K562 (cell line): ENCODE measurements at regions not wholly inside any gene's neighbourhood (a gene's known extent, or its start where the extent isn't known, plus 50 kb on each side); places are given as distances from the start of the nearest gene placed in this dataset.

Experiments used
- ATAC-seq: fragments of 200-7000 bp; cut with Tn5 transposase; 3 replicates; pipeline ENCODE4 v1.9.1; 2020; ENCODE audit warnings: moderate library complexity
- BruUV-seq: library from RNA; stranded (reverse); fragments of 400-500 nt; replicated peaks from 2 replicates; lab custom pipeline; 2021; lab: Mats Ljungman, UMichigan
- CTCF ChIA-PET: fragments of 300-600 bp; formaldehyde crosslinking; extraction: SDS; loops from one replicate; lab custom pipeline; 2021; ENCODE audit warnings: low intra/inter-chr PET ratio; lab: Yijun Ruan, JAX
- POLR2A ChIA-PET: fragments of 300-600, 350-650 bp; sonication (Branson Sonifier 250); formaldehyde crosslinking; extraction: SDS; loops from one replicate; lab custom pipeline; 2021; ENCODE audit warnings: antibody characterized with exemption, inconsistent platforms; lab: Yijun Ruan, JAX
- DNase-seq, 4 experiments: peaks; one replicate each; pipeline versions ENCODE4 v3.0.0 to v3.0.0-alpha.2; 2011 to 2018; ENCODE audit warnings: low spot score in 3 of 4, mixed read lengths in 3 of 4; ENCODE audit errors: extremely low read depth in 1 of 4
- FAIRE-seq: peaks from 2 replicates; lab custom pipeline; 2011; peaks lifted over from hg19 to GRCh38; lab: Jason Lieb, UNC
- H2AFZ ChIP-seq: 2 replicates; pipeline ENCODE4 v1.6.0; 2011; ENCODE audit warnings: low read depth, low read length, control low read depth, inconsistent platforms
- H3K27ac ChIP-seq: fragments of 200-600 bp; 3 replicates; pipeline ENCODE4 v1.8.0; 2011; ENCODE audit warnings: low read depth, mild to moderate bottlenecking, control low read depth, inconsistent platforms, low read length, moderate library complexity, mixed read lengths; ENCODE audit errors: extremely low read depth
- H3K27me3 ChIP-seq, 2 experiments: fragments of 300-600 bp in 1 of 2; 2 replicates in 1 of 2; 3 replicates in 1 of 2; pipeline versions ENCODE4 v1.6.0 to v1.8.0; 2011; ENCODE audit warnings: inconsistent platforms in 2 of 2, low read length in 2 of 2, mild to moderate bottlenecking in 1 of 2, mixed read lengths in 1 of 2, moderate library complexity in 1 of 2; ENCODE audit not compliant: control insufficient read depth in 2 of 2, insufficient read depth in 2 of 2
- H3K36me3 ChIP-seq: fragments of 300-600 bp; 3 replicates; pipeline ENCODE4 v1.8.0; 2011; ENCODE audit warnings: mild to moderate bottlenecking, low read length, inconsistent platforms; ENCODE audit not compliant: control insufficient read depth, insufficient read depth
- H3K4me1 ChIP-seq, 2 experiments: fragments of 200-600 bp in 1 of 2; replicated peaks in 1 of 2; 2 replicates in 1 of 2; 3 replicates in 1 of 2; pipeline versions ENCODE4 v1.5.1 to v1.8.0; 2011; ENCODE audit warnings: inconsistent platforms in 2 of 2, low read length in 2 of 2, mild to moderate bottlenecking in 1 of 2, mixed read lengths in 1 of 2, moderate library complexity in 1 of 2; ENCODE audit not compliant: control insufficient read depth in 2 of 2, insufficient read depth in 2 of 2
- H3K4me2 ChIP-seq: 2 replicates; pipeline ENCODE4 v1.6.1; 2011; ENCODE audit warnings: low read length, control low read depth, inconsistent platforms, mixed read lengths; ENCODE audit not compliant: insufficient read depth
- H3K4me3 ChIP-seq: fragments of 200-600 bp; sonication (generic), shearing (Covaris generic); 2 replicates; pipeline ENCODE4 v1.5.1; 2016; ENCODE audit warnings: control low read depth, inconsistent platforms
- H3K79me2 ChIP-seq: fragments of 200-600 bp; 3 replicates; pipeline ENCODE4 v1.8.0; 2011; ENCODE audit warnings: low read length, inconsistent platforms; ENCODE audit not compliant: control insufficient read depth, insufficient read depth
- H3K9ac ChIP-seq, 2 experiments: 2 replicates each; pipeline versions ENCODE4 v1.6.0 to v1.6.1; 2011; ENCODE audit warnings: low read depth in 2 of 2, low read length in 2 of 2, control low read depth in 1 of 2, inconsistent platforms in 1 of 2, mild to moderate bottlenecking in 1 of 2, mixed read lengths in 1 of 2; ENCODE audit not compliant: insufficient read depth in 1 of 2
- H3K9me1 ChIP-seq: one replicate; pipeline ENCODE4 v1.6.0; 2011; ENCODE audit warnings: inconsistent platforms, mild to moderate bottlenecking, low read length, moderate library complexity; ENCODE audit not compliant: control insufficient read depth, insufficient read depth
- H3K9me3 ChIP-seq: replicated peaks from 2 replicates; pipeline ENCODE4 v1.5.1; 2011; ENCODE audit warnings: low read depth, low read length, inconsistent platforms; ENCODE audit not compliant: control insufficient read depth, insufficient read depth
- H4K20me1 ChIP-seq: replicated peaks from 2 replicates; pipeline ENCODE4 v1.6.1; 2011; ENCODE audit warnings: low read length, inconsistent platforms, mixed read lengths; ENCODE audit not compliant: control insufficient read depth, insufficient read depth
- BACH1 ChIP-seq: fragments of 200-800 bp; sonication (Bioruptor generic); IDR thresholded peaks from 2 replicates; pipeline ENCODE4 v1.6.1; 2016; ENCODE audit warnings: missing genetic modification characterization, missing compliant biosample characterization
- ELF4 ChIP-seq: fragments of 450-650 bp; formaldehyde crosslinking; IDR thresholded peaks from 2 replicates; pipeline ENCODE4 v1.4.0; 2022; ENCODE audit warnings: missing genetic modification characterization
- FOXM1 ChIP-seq, 2 experiments: fragments of 450-650 bp in 1 of 2; sonication (generic) in 1 of 2; formaldehyde crosslinking in 1 of 2; IDR thresholded peaks; 2 replicates each; pipeline versions ENCODE4 v1.6.1 to v1.9.0; 2017 to 2022; ENCODE audit warnings: low read depth in 2 of 2, mild to moderate bottlenecking in 2 of 2, missing genetic modification reagents in 1 of 2, moderate library complexity in 1 of 2
- MYNN ChIP-seq, 2 experiments: sonication (generic); formaldehyde crosslinking in 1 of 2; IDR thresholded peaks; 2 replicates each; pipeline versions ENCODE4 v1.5.0 to v1.6.1; 2016 to 2020; ENCODE audit warnings: antibody characterized with exemption in 1 of 2, missing genetic modification reagents in 1 of 2
- STAG1 ChIP-seq: sonication (generic); formaldehyde crosslinking; IDR thresholded peaks from 2 replicates; pipeline ENCODE4 v1.5.0; 2020; ENCODE audit warnings: missing genetic modification reagents, borderline replicate concordance
- ZBED1 ChIP-seq: IDR thresholded peaks from 2 replicates; pipeline ENCODE4 v1.6.1; 2014
- ZC3H8 ChIP-seq: fragments of 450-650 bp; IDR thresholded peaks from 2 replicates; pipeline ENCODE4 v1.6.1; 2017
- ZFP1 ChIP-seq: fragments of 450-650 bp; formaldehyde crosslinking; IDR thresholded peaks from 2 replicates; pipeline ENCODE4 v1.4.0; 2020; ENCODE audit warnings: mild to moderate bottlenecking, mixed read lengths
- WGBS: fragments of 100-300 bp; shearing (Covaris generic); methylation state at CpG from one replicate; pipeline ENCODE4 v1.1.6; 2016; ENCODE audit warnings: low coverage, mixed read lengths; ENCODE audit not compliant: insufficient coverage; ENCODE audit errors: missing lambda C conversion rate; 5-methylcytosine and 5-hydroxymethylcytosine counted together
- in situ Hi-C: fragments of 300-500 bp; cut with MboI; formaldehyde crosslinking; loops from 4 replicates; pipeline ENCODE4 v1.15.0; 2018; ENCODE audit warnings: inconsistent platforms, mixed read lengths
- intact Hi-C: fragments of 100-400 bp; cut with micrococcal nuclease; formaldehyde crosslinking; loops from 2 replicates; pipeline ENCODE4 v1.14.2; 2022
- TF ChIP-seq, protein P1 (sequence below): fragments of 450-650 bp; IDR thresholded peaks from 2 replicates; pipeline ENCODE4 v1.6.1; 2016; ENCODE audit warnings: mild to moderate bottlenecking, moderate library complexity
- TF ChIP-seq, protein P2 (sequence below), 2 experiments: IDR thresholded peaks; 2 replicates each; pipeline ENCODE4 v1.6.1; 2011; ENCODE audit warnings: borderline replicate concordance in 1 of 2, control low read depth in 1 of 2, low read depth in 1 of 2, low read length in 1 of 2, mild to moderate bottlenecking in 1 of 2, mixed read lengths in 1 of 2, moderate library complexity in 1 of 2; ENCODE audit not compliant: insufficient read depth in 1 of 2, insufficient read length in 1 of 2, poor library complexity in 1 of 2, severe bottlenecking in 1 of 2; ENCODE audit errors: extremely low read depth in 1 of 2

DNA sequence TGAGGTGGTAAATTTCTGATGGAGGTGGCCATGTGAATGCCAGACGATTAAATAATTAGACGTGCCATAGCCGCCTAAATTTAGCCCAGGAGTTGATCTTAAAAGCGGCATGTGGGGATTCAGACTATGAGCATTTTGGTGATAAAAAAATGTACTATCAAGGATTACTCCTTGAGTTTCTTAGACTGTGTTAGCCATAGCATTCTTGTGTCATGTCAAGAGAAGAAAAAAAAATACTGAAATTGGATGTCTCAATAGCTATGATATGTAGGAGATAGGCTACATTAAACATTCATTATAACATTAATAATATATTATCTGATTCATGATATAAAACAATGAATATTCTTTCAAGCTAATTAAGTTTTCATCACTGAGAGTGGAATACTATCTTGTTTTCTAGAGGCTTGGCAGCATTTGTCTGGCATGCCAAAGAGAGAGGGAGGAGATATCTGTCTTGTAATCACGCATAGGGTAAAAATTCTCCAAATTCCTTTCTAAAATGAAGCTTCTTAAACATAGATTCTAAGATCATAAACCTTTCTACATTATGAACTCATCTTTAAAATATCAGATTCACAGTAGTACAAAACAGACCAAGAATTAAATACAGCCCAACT is 727.0 kb downstream of the C12orf50 start:
- FAIRE-seq (no peak), DNase-seq (no peak), ATAC-seq (no peak)
- H3K4me1 ChIP-seq = no peaks in the 10 kb centered on the region
- H4K20me1 ChIP-seq = no peaks in the 10 kb centered on the region
- CTCF ChIA-PET = no interaction called here
- H3K9me3 ChIP-seq = no peaks in the 10 kb centered on the region
- H3K27ac ChIP-seq = no peak overlapping the region
- H3K9ac ChIP-seq = no peak overlapping the region
- WGBS = 2% methylated on average over 5 of the region's 5 CpGs
- POLR2A ChIA-PET = no interaction called here
- H3K4me2 ChIP-seq = no peak overlapping the region
- no TSS peak for BruUV-seq
- H3K36me3 ChIP-seq = no peaks in the 10 kb centered on the region
- H3K4me3 ChIP-seq = no peak overlapping the region
- no peak overlapping the region for H2AFZ ChIP-seq
- intact Hi-C loops (no loop called here), in situ Hi-C loops (no loop called here)
- no peaks in the 10 kb centered on the region for H3K27me3 ChIP-seq
- H3K9me1 ChIP-seq = no peaks in the 10 kb centered on the region
- no peaks in the 10 kb centered on the region for H3K79me2 ChIP-seq
- TF ChIP-seq STAG1 (no peak), ZBED1 (no peak), ZC3H8 (no peak), FOXM1 (IDR thresholded peaks at IDR 0.05; ENCODE audit: low read depth) (no peak), FOXM1 (CRISPR knock-in tag; IDR thresholded peaks at IDR 0.05; ENCODE audit: low read depth) (no peak), ZFP1 (CRISPR knock-in tag) (no peak), MYNN (IDR thresholded peaks at IDR 0.05) (no peak), MYNN (CRISPR knock-in tag; IDR thresholded peaks at IDR 0.05) (no peak), BACH1 (no peak), ELF4 (no peak)
- TF ChIP-seq, protein P1, sequence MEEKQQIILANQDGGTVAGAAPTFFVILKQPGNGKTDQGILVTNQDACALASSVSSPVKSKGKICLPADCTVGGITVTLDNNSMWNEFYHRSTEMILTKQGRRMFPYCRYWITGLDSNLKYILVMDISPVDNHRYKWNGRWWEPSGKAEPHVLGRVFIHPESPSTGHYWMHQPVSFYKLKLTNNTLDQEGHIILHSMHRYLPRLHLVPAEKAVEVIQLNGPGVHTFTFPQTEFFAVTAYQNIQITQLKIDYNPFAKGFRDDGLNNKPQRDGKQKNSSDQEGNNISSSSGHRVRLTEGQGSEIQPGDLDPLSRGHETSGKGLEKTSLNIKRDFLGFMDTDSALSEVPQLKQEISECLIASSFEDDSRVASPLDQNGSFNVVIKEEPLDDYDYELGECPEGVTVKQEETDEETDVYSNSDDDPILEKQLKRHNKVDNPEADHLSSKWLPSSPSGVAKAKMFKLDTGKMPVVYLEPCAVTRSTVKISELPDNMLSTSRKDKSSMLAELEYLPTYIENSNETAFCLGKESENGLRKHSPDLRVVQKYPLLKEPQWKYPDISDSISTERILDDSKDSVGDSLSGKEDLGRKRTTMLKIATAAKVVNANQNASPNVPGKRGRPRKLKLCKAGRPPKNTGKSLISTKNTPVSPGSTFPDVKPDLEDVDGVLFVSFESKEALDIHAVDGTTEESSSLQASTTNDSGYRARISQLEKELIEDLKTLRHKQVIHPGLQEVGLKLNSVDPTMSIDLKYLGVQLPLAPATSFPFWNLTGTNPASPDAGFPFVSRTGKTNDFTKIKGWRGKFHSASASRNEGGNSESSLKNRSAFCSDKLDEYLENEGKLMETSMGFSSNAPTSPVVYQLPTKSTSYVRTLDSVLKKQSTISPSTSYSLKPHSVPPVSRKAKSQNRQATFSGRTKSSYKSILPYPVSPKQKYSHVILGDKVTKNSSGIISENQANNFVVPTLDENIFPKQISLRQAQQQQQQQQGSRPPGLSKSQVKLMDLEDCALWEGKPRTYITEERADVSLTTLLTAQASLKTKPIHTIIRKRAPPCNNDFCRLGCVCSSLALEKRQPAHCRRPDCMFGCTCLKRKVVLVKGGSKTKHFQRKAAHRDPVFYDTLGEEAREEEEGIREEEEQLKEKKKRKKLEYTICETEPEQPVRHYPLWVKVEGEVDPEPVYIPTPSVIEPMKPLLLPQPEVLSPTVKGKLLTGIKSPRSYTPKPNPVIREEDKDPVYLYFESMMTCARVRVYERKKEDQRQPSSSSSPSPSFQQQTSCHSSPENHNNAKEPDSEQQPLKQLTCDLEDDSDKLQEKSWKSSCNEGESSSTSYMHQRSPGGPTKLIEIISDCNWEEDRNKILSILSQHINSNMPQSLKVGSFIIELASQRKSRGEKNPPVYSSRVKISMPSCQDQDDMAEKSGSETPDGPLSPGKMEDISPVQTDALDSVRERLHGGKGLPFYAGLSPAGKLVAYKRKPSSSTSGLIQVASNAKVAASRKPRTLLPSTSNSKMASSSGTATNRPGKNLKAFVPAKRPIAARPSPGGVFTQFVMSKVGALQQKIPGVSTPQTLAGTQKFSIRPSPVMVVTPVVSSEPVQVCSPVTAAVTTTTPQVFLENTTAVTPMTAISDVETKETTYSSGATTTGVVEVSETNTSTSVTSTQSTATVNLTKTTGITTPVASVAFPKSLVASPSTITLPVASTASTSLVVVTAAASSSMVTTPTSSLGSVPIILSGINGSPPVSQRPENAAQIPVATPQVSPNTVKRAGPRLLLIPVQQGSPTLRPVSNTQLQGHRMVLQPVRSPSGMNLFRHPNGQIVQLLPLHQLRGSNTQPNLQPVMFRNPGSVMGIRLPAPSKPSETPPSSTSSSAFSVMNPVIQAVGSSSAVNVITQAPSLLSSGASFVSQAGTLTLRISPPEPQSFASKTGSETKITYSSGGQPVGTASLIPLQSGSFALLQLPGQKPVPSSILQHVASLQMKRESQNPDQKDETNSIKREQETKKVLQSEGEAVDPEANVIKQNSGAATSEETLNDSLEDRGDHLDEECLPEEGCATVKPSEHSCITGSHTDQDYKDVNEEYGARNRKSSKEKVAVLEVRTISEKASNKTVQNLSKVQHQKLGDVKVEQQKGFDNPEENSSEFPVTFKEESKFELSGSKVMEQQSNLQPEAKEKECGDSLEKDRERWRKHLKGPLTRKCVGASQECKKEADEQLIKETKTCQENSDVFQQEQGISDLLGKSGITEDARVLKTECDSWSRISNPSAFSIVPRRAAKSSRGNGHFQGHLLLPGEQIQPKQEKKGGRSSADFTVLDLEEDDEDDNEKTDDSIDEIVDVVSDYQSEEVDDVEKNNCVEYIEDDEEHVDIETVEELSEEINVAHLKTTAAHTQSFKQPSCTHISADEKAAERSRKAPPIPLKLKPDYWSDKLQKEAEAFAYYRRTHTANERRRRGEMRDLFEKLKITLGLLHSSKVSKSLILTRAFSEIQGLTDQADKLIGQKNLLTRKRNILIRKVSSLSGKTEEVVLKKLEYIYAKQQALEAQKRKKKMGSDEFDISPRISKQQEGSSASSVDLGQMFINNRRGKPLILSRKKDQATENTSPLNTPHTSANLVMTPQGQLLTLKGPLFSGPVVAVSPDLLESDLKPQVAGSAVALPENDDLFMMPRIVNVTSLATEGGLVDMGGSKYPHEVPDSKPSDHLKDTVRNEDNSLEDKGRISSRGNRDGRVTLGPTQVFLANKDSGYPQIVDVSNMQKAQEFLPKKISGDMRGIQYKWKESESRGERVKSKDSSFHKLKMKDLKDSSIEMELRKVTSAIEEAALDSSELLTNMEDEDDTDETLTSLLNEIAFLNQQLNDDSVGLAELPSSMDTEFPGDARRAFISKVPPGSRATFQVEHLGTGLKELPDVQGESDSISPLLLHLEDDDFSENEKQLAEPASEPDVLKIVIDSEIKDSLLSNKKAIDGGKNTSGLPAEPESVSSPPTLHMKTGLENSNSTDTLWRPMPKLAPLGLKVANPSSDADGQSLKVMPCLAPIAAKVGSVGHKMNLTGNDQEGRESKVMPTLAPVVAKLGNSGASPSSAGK = no peak
- TF ChIP-seq, protein P2, sequence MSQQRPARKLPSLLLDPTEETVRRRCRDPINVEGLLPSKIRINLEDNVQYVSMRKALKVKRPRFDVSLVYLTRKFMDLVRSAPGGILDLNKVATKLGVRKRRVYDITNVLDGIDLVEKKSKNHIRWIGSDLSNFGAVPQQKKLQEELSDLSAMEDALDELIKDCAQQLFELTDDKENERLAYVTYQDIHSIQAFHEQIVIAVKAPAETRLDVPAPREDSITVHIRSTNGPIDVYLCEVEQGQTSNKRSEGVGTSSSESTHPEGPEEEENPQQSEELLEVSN (IDR thresholded peaks at IDR 0.05; ENCODE audit: borderline replicate concordance in 1 of 2, extremely low read depth in 1 of 2, insufficient read depth in 1 of 2, insufficient read length in 1 of 2, low read depth in 1 of 2, low read length in 1 of 2, poor library complexity in 1 of 2, severe bottlenecking in 1 of 2) = no peak
